ENCODE measurements at regions not wholly inside any gene's neighbourhood (a gene's known extent, or its start where the extent isn't known, plus 50 kb on each side); places are given as distances from the start of the nearest gene placed in this dataset.
"Not testable (repeated sequence)": the region's sequence is repeated elsewhere in the genome, so short reads cannot be mapped to it uniquely, and the experiment has no call there.

- H3K4me3 Mint-ChIP-seq: no peak overlapping the region
- H3K27me3 Mint-ChIP-seq: no peaks in the 10 kb centered on the region
- H3K36me3 Mint-ChIP-seq (ENCODE audit: low read depth): no peaks in the 10 kb centered on the region
- no peaks in the 10 kb centered on the region for H3K9me3 Mint-ChIP-seq
- H3K4me1 Mint-ChIP-seq: no peaks in the 10 kb centered on the region
- no peak for DNase-seq
- no peak overlapping the region for H3K27ac Mint-ChIP-seq
- ATAC-seq: no peak
Observed at GRCh38 chr7:57198801-57199200, 66.6 kb upstream of the ZNF479 start.

- no peak for DNase-seq
- Mint-ChIP-seq H3K4me3 (no peak overlapping the region), H3K36me3 (ENCODE audit: low read depth) (no peaks in the 10 kb centered on the region), H3K27me3 (no peaks in the 10 kb centered on the region), H3K4me1 (no peaks in the 10 kb centered on the region), H3K27ac (no peak overlapping the region), H3K9me3 (no peaks in the 10 kb centered on the region)
- no peak for ATAC-seq
Observed at GRCh38 chr7:57199252-57199651, 67.0 kb upstream of the ZNF479 start.

- Mint-ChIP-seq H3K27me3 (no peaks in the 10 kb centered on the region), H3K4me3 (no peak overlapping the region), H3K27ac (no peak overlapping the region), H3K36me3 (ENCODE audit: low read depth) (no peaks in the 10 kb centered on the region), H3K9me3 (no peaks in the 10 kb centered on the region), H3K4me1 (no peaks in the 10 kb centered on the region)
- DNase-seq (no peak), ATAC-seq (no peak)
Observed at GRCh38 chr7:57201021-57201894, 69.0 kb upstream of the ZNF479 start.

GRCh38 chr7:57201895-57202210 is 69.6 kb upstream of the ZNF479 start:
- no peaks in the 10 kb centered on the region for H3K36me3 Mint-ChIP-seq (ENCODE audit: low read depth)
- no peaks in the 10 kb centered on the region for H3K9me3 Mint-ChIP-seq
- ATAC-seq (no peak), DNase-seq (no peak)
- H3K4me3 Mint-ChIP-seq: no peak overlapping the region
- no peaks in the 10 kb centered on the region for H3K27me3 Mint-ChIP-seq
- H3K4me1 Mint-ChIP-seq: no peaks in the 10 kb centered on the region
- H3K27ac Mint-ChIP-seq: no peak overlapping the region

GRCh38 chr7:57202274-57202673 is 70.0 kb upstream of the ZNF479 start:
- no peaks in the 10 kb centered on the region for H3K27me3 Mint-ChIP-seq
- ATAC-seq: no peak

GRCh38 chr7:57203161-57203791 is 71.0 kb upstream of the ZNF479 start:
- no peaks in the 10 kb centered on the region for H3K27me3 Mint-ChIP-seq
- no peak overlapping the region for H3K27ac Mint-ChIP-seq
- no peaks in the 10 kb centered on the region for H3K36me3 Mint-ChIP-seq (ENCODE audit: low read depth)
- ATAC-seq (no peak), DNase-seq (no peak)
- no peaks in the 10 kb centered on the region for H3K4me1 Mint-ChIP-seq
- peaks cover 7% of the 10 kb centered on the region for H3K9me3 Mint-ChIP-seq
- no peak overlapping the region for H3K4me3 Mint-ChIP-seq

More at GRCh38 chr7:57202274-57202673, 70.0 kb upstream of the ZNF479 start:
- H3K36me3 Mint-ChIP-seq (ENCODE audit: low read depth): no peaks in the 10 kb centered on the region
- H3K9me3 Mint-ChIP-seq: no peaks in the 10 kb centered on the region
- H3K27ac Mint-ChIP-seq: no peak overlapping the region
- no peak overlapping the region for H3K4me3 Mint-ChIP-seq
- no peaks in the 10 kb centered on the region for H3K4me1 Mint-ChIP-seq
- DNase-seq: no peak

- H3K27ac Mint-ChIP-seq; H3K4me1 Mint-ChIP-seq; H3K36me3 Mint-ChIP-seq (ENCODE audit: low read depth); H3K4me3 Mint-ChIP-seq; DNase-seq; H3K27me3 Mint-ChIP-seq; ATAC-seq: not testable (repeated sequence)
- H3K9me3 Mint-ChIP-seq: peaks cover 13% of the 10 kb centered on the region
Observed at GRCh38 chr7:57203858-57204257, 71.6 kb upstream of the ZNF479 start.

- no peaks in the 10 kb centered on the region for H3K4me1 Mint-ChIP-seq
- H3K9me3 Mint-ChIP-seq: peaks cover 17% of the 10 kb centered on the region
- H3K36me3 Mint-ChIP-seq (ENCODE audit: low read depth): no peaks in the 10 kb centered on the region
- no peaks in the 10 kb centered on the region for H3K27me3 Mint-ChIP-seq
- H3K27ac Mint-ChIP-seq: no peak overlapping the region
- ATAC-seq (no peak), DNase-seq (no peak)
- H3K4me3 Mint-ChIP-seq: no peak overlapping the region
Observed at GRCh38 chr7:57204411-57204811, 72.2 kb upstream of the ZNF479 start.

- no peak overlapping the region for H3K27ac Mint-ChIP-seq
- H3K36me3 Mint-ChIP-seq (ENCODE audit: low read depth): no peaks in the 10 kb centered on the region
Observed at GRCh38 chr7:57205000-57205399, 72.8 kb upstream of the ZNF479 start.

GRCh38 chr7:57207836-57208235 is 75.6 kb upstream of the ZNF479 start:
- ATAC-seq (no peak), DNase-seq (no peak)
- Mint-ChIP-seq H3K4me3 (no peak overlapping the region), H3K9me3 (peaks cover 20% of the 10 kb centered on the region), H3K27me3 (no peaks in the 10 kb centered on the region), H3K4me1 (no peaks in the 10 kb centered on the region), H3K36me3 (ENCODE audit: low read depth) (no peaks in the 10 kb centered on the region), H3K27ac (no peak overlapping the region)

More at GRCh38 chr7:57205000-57205399, 72.8 kb upstream of the ZNF479 start:
- H3K4me1 Mint-ChIP-seq: no peaks in the 10 kb centered on the region
- no peaks in the 10 kb centered on the region for H3K27me3 Mint-ChIP-seq
- peaks cover 17% of the 10 kb centered on the region for H3K9me3 Mint-ChIP-seq
- H3K4me3 Mint-ChIP-seq: no peak overlapping the region
- ATAC-seq (no peak), DNase-seq (no peak)

GRCh38 chr7:57210212-57210611 is 78.0 kb upstream of the ZNF479 start:
- Mint-ChIP-seq H3K27ac (no peak overlapping the region), H3K9me3 (peaks cover 29% of the 10 kb centered on the region), H3K4me1 (no peaks in the 10 kb centered on the region), H3K27me3 (no peaks in the 10 kb centered on the region), H3K36me3 (ENCODE audit: low read depth) (no peaks in the 10 kb centered on the region), H3K4me3 (no peak overlapping the region)
- DNase-seq (no peak), ATAC-seq (no peak)

GRCh38 chr7:57210871-57211270 is 78.6 kb upstream of the ZNF479 start:
- H3K9me3 Mint-ChIP-seq: peaks cover 36% of the 10 kb centered on the region
- no peak overlapping the region for H3K4me3 Mint-ChIP-seq
- H3K27ac Mint-ChIP-seq: no peak overlapping the region
- no peaks in the 10 kb centered on the region for H3K4me1 Mint-ChIP-seq
- no peaks in the 10 kb centered on the region for H3K36me3 Mint-ChIP-seq (ENCODE audit: low read depth)
- H3K27me3 Mint-ChIP-seq: no peaks in the 10 kb centered on the region
- ATAC-seq (no peak), DNase-seq (no peak)

- DNase-seq (no peak), ATAC-seq (no peak)
- no peak overlapping the region for H3K27ac Mint-ChIP-seq
- H3K4me3 Mint-ChIP-seq: no peak overlapping the region
- peaks cover 3% of the 10 kb centered on the region for H3K36me3 Mint-ChIP-seq (ENCODE audit: low read depth)
- H3K4me1 Mint-ChIP-seq: no peaks in the 10 kb centered on the region
- no peaks in the 10 kb centered on the region for H3K27me3 Mint-ChIP-seq
- H3K9me3 Mint-ChIP-seq: peaks cover 41% of the 10 kb centered on the region
Observed at GRCh38 chr7:57211428-57212100, 79.3 kb upstream of the ZNF479 start.

- no peak overlapping the region for H3K4me3 Mint-ChIP-seq
- H3K4me1 Mint-ChIP-seq: no peaks in the 10 kb centered on the region
- peaks cover 12% of the 10 kb centered on the region for H3K36me3 Mint-ChIP-seq (ENCODE audit: low read depth)
- no peak for ATAC-seq
- no peak for DNase-seq
- H3K9me3 Mint-ChIP-seq: peaks cover 58% of the 10 kb centered on the region
- H3K27ac Mint-ChIP-seq: no peak overlapping the region
- no peaks in the 10 kb centered on the region for H3K27me3 Mint-ChIP-seq
Observed at GRCh38 chr7:57215423-57215822, 83.2 kb upstream of the ZNF479 start.

GRCh38 chr7:57216340-57216739 is 84.1 kb upstream of the ZNF479 start:
- no peak for DNase-seq
- peaks cover 14% of the 10 kb centered on the region for H3K36me3 Mint-ChIP-seq (ENCODE audit: low read depth)
- H3K4me3 Mint-ChIP-seq: no peak overlapping the region
- no peaks in the 10 kb centered on the region for H3K27me3 Mint-ChIP-seq
- H3K27ac Mint-ChIP-seq: no peak overlapping the region
- no peaks in the 10 kb centered on the region for H3K4me1 Mint-ChIP-seq
- H3K9me3 Mint-ChIP-seq: peaks cover 67% of the 10 kb centered on the region
- no peak for ATAC-seq

Measured in activated naive CD8-positive, alpha-beta T cell treated with anti-CD3 and anti-CD28 coated beads, Interleukin-2, amount 50 U/mL, for 24 hours (primary cell).